ENCODE measurements at regions not wholly inside any gene's neighbourhood (a gene's known extent, or its start where the extent isn't known, plus 50 kb on each side); places are given as distances from the start of the nearest gene placed in this dataset.

DNA sequence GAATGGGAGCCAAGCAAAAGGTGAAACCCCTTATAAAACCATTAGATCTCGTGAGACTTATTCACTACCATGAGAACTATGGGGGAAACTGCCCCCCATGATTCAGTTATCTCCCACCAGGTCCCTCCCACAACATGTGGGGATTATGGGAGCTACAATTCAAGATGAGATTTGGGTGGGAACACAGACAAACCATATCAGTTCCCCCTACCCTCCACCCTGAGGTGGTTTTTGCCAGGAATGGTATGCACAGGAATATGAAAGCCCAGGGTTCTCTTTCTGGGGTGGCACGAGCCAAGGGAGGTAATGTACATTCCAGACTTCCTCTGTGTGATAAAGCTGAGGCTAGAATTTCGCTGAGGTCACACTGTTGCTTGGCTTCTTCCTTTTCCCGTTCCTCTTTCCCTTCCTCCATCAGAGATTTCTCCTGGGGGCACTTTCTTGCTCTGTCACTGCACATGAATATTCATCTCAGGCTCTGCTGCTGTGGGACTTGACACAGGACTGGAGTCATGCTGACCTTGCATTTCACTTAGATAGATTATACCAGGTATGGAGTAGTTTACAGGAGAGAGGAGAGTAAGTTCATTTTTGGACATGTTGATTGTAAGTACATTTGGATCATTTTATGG, 347.0 kb upstream of the MTPN start:
- no peak overlapping the region for H3K4me3 ChIP-seq (ENCODE audit: low read length)
- no peak for TF ChIP-seq ZNF274 (IDR thresholded peaks at IDR 0.05; ENCODE audit: low read depth, low read length)

- no peak overlapping the region for H3K4me3 ChIP-seq (ENCODE audit: low read length)
- TF ChIP-seq ZNF274 (IDR thresholded peaks at IDR 0.05; ENCODE audit: low read depth, low read length), result no peak
Observed at GRCh38 chr7:136312592-136312991, 335.4 kb upstream of the MTPN start.

GRCh38 chr7:136309407-136309806, 332.2 kb upstream of the MTPN start:
- no peak for TF ChIP-seq ZNF274 (IDR thresholded peaks at IDR 0.05; ENCODE audit: low read depth, low read length)
- H3K4me3 ChIP-seq (ENCODE audit: low read length), result no peak overlapping the region

DNA sequence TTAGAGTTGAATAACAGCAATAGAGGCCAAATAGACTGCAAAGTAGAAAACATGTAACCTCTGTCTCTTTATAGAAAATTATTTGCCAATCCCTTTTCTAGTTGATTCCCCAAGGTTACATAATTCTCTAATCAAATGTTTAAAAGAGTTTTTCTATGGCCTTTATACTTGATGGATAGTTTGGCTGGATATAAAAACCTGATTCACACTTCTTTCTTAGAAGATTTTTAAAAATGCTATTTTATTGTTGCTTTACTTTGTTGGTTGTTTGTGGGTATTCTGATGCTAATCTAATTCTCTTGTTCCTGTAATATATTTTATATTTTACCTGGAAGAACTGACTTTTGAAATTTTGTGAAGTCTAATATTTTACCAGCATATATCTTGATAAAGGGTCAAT, 331.1 kb upstream of the MTPN start:
- TF ChIP-seq ZNF274 (IDR thresholded peaks at IDR 0.05; ENCODE audit: low read depth, low read length), result no peak
- no peak overlapping the region for H3K4me3 ChIP-seq (ENCODE audit: low read length)

DNA sequence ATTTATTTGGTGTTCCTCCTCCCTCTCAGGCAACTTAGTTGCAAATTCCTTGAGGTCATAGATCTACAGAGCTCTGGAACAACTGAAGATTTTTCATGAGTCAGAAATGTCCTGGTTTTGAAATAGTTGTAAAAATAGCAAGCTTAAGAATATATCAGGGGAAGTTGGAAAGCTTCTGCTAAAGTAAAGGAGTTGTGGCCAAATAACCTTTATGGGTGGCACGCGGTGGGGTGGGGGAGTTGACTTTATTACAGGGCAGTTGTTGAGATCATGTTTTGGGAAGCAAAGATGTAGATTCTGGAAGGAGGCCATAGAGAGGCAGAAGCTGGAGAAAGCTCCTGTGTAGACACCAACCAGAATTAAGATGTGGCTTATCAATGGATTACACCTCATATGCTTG, 326.0 kb upstream of the MTPN start:
- no peak for TF ChIP-seq ZNF274 (IDR thresholded peaks at IDR 0.05; ENCODE audit: low read depth, low read length)
- no peak overlapping the region for H3K4me3 ChIP-seq (ENCODE audit: low read length)

DNA sequence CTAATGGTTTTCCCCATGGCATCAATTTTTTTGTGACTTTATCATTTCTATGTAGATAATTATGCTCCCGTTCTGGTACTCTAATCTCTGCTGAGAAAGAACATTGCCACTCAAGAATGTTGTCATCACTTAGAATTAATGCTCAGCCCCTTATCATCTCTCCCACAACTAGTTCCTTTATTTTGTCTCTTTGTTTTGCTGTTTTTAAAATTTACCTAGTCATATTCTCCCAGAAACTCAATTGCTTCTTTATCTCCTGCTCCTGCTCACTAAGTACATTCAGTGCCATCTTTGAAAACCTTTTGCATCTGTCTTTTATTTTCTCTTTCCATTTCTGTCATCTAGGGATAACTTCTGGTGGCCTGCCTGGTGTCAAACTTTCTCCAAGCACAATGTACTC, 324.9 kb upstream of the MTPN start:
- H3K4me3 ChIP-seq (ENCODE audit: low read length), result no peak overlapping the region
- no peak for TF ChIP-seq ZNF274 (IDR thresholded peaks at IDR 0.05; ENCODE audit: low read depth, low read length)

GRCh38 chr7:136294977-136295376, 317.8 kb upstream of the MTPN start:
- no peak overlapping the region for H3K4me3 ChIP-seq (ENCODE audit: low read length)
- no peak for TF ChIP-seq ZNF274 (IDR thresholded peaks at IDR 0.05; ENCODE audit: low read depth, low read length)

- no peak for TF ChIP-seq ZNF274 (IDR thresholded peaks at IDR 0.05; ENCODE audit: low read depth, low read length)
- no peak overlapping the region for H3K4me3 ChIP-seq (ENCODE audit: low read length)
Observed at GRCh38 chr7:136293841-136294391, 316.8 kb upstream of the MTPN start.

- no peak for TF ChIP-seq ZNF274 (IDR thresholded peaks at IDR 0.05; ENCODE audit: low read depth, low read length)
- H3K4me3 ChIP-seq (ENCODE audit: low read length), result no peak overlapping the region
Observed at GRCh38 chr7:136293272-136293671, 316.1 kb upstream of the MTPN start.

DNA sequence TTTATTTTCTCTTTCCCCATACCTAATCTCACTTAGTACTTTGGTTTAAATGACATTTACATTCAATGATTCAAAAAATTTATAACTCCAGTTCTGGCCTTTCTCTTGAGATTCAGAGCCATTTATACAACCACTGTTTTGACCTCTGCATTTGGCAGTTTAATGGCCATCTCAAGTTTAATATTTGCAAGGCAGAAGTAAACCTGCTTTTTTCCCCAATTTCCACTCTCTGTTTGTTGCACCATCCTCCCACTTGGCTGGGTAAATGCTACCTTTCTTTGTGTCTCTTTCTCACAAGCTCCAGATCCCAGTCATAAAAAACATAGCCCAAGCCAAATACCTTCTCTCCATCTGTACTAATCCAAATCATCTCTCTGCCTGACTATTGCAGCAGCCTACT, 315.2 kb upstream of the MTPN start:
- no peak for TF ChIP-seq ZNF274 (IDR thresholded peaks at IDR 0.05; ENCODE audit: low read depth, low read length)
- no peak overlapping the region for H3K4me3 ChIP-seq (ENCODE audit: low read length)

GRCh38 chr7:136290351-136290750, 313.2 kb upstream of the MTPN start:
- H3K4me3 ChIP-seq (ENCODE audit: low read length), result no peak overlapping the region
- no peak for TF ChIP-seq ZNF274 (IDR thresholded peaks at IDR 0.05; ENCODE audit: low read depth, low read length)

DNA sequence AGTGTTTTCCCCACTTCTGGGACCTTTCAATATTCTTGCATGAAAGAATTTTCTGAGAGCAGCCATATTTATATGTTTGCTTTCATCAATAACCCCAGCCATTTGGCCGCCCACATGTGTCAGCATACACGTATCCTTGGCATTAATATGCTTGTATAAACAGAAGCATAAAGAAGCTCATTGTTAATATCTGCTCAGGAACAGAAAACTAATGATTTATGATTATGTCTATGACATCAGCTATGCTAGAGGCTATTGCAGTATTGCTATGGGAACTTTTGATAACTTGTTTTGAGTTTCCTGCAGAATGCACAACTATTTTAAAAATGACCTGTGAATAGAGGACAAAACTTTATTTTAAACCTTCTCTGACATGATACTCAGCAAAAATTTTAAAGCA, 300.9 kb upstream of the MTPN start:
- TF ChIP-seq ZNF274 (IDR thresholded peaks at IDR 0.05; ENCODE audit: low read depth, low read length), result no peak
- H3K4me3 ChIP-seq (ENCODE audit: low read length), result no peak overlapping the region

DNA sequence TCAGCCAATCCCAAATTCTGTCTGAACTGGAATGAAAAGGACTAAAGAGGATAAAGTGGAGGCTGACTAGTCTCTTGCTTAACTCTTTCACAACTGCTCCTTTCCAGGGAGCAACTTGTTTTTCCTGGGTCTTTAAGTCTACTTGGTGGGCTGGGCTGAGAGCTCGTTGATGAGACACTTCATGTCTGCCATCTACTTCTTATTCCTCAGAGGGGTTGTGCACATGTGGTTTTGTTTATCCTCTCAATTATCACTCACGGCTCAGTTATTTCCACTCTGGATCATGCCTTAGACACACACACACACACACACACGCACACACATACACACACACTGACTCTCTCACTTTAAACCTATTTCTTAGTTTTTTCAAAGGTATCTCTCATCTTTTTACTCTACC, 298.6 kb upstream of the MTPN start:
- no peak overlapping the region for H3K4me3 ChIP-seq (ENCODE audit: low read length)
- TF ChIP-seq ZNF274 (IDR thresholded peaks at IDR 0.05; ENCODE audit: low read depth, low read length), result no peak

DNA sequence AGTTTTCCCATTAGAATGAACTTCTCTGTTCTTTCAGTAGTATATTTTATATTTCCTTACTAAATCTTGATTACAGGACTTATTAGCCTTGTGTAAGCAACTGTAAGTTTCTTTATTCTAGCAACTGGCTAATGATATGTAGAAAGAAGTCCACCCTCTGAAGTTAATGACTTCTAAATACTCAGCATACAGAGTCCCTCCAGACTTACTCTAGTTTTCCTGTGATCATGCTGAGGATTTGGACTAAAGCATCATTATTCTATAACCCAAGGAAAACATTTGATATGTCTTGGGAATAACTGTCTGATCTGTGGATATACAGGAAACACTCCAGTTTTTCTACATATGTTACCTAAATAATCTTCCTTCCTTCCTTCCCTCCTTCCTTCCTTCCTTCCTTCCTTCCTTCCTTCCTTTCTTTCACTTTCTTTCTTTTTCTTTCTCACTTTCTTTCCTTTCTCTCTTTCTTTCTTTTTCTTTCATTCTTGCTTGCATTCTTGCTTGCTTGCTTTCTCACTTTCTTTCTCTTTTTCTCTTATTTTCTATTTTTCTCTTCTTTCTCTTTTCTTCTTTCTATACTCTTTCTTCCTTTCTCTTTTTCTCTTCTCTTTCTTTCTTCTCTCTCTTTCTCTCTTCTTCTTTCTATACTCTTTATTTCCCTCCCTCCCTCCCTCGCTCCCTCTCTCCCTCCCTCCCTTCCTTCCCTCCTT, 297.6 kb upstream of the MTPN start:
- no peak overlapping the region for H3K4me3 ChIP-seq (ENCODE audit: low read length)
- no peak for TF ChIP-seq ZNF274 (IDR thresholded peaks at IDR 0.05; ENCODE audit: low read depth, low read length)

- no peak overlapping the region for H3K4me3 ChIP-seq (ENCODE audit: low read length)
- TF ChIP-seq ZNF274 (IDR thresholded peaks at IDR 0.05; ENCODE audit: low read depth, low read length), result no peak
Observed at GRCh38 chr7:136272934-136273333, 295.8 kb upstream of the MTPN start.
